Dendritic cell treated with granulocyte-macrophage colony-stimulating factor and Interleukin-4, amounts not matched to agents 40 ng/mL and 50 ng/mL, for 4 days (primary cell): ENCODE measurements at regions not wholly inside any gene's neighbourhood (a gene's known extent, or its start where the extent isn't known, plus 50 kb on each side); places are given as distances from the start of the nearest gene placed in this dataset.
"Not testable (repeated sequence)": the region's sequence is repeated elsewhere in the genome, so short reads cannot be mapped to it uniquely, and the experiment has no call there.

ENCODE experiments used
- H3K27ac Mint-ChIP-seq: one replicate; pipeline ENCODE4 v1.8.0; 2022; ENCODE audit warnings: mild to moderate bottlenecking, mixed read lengths
- H3K27me3 Mint-ChIP-seq: one replicate; pipeline ENCODE4 v1.8.0; 2022; ENCODE audit warnings: mild to moderate bottlenecking, mixed read lengths
- H3K36me3 Mint-ChIP-seq: one replicate; pipeline ENCODE4 v1.8.0; 2022; ENCODE audit warnings: low read depth, mixed read lengths
- H3K4me1 Mint-ChIP-seq: one replicate; pipeline ENCODE4 v1.8.0; 2022; ENCODE audit warnings: low read depth, mixed read lengths
- H3K4me3 Mint-ChIP-seq: one replicate; pipeline ENCODE4 v1.8.0; 2022; ENCODE audit warnings: mild to moderate bottlenecking, moderate library complexity, mixed read lengths
- H3K9me3 Mint-ChIP-seq: one replicate; pipeline ENCODE4 v1.8.0; 2022; ENCODE audit warnings: mixed read lengths
- intact Hi-C: fragments of 100-400 bp; cut with micrococcal nuclease; formaldehyde crosslinking; loops from one replicate; pipeline ENCODE4 v1.15.0; 2022

GRCh38 chr3:96236522-96236921, 577.9 kb upstream of the EPHA6 start:
- H3K27me3 Mint-ChIP-seq = no peaks in the 10 kb centered on the region
- no peaks in the 10 kb centered on the region for H3K9me3 Mint-ChIP-seq
- intact Hi-C loops = no loop called here
- no peak overlapping the region for H3K27ac Mint-ChIP-seq
- H3K4me1 Mint-ChIP-seq = no peaks in the 10 kb centered on the region
- no peaks in the 10 kb centered on the region for H3K36me3 Mint-ChIP-seq
- H3K4me3 Mint-ChIP-seq = no peak overlapping the region

GRCh38 chr3:96259299-96259698, 555.1 kb upstream of the EPHA6 start:
- Mint-ChIP-seq H3K27me3 (no peaks in the 10 kb centered on the region), H3K4me3 (no peak overlapping the region), H3K36me3 (no peaks in the 10 kb centered on the region), H3K27ac (no peak overlapping the region), H3K9me3 (peaks cover 31% of the 10 kb centered on the region), H3K4me1 (no peaks in the 10 kb centered on the region)
- intact Hi-C loops = no loop called here

GRCh38 chr3:96264701-96265100, 549.7 kb upstream of the EPHA6 start:
- no peaks in the 10 kb centered on the region for H3K36me3 Mint-ChIP-seq
- peaks cover 39% of the 10 kb centered on the region for H3K9me3 Mint-ChIP-seq
- no peak overlapping the region for H3K27ac Mint-ChIP-seq
- intact Hi-C loops = no loop called here
- no peak overlapping the region for H3K4me3 Mint-ChIP-seq
- no peaks in the 10 kb centered on the region for H3K4me1 Mint-ChIP-seq
- H3K27me3 Mint-ChIP-seq = no peaks in the 10 kb centered on the region

GRCh38 chr3:96266395-96267190, 547.8 kb upstream of the EPHA6 start:
- Mint-ChIP-seq H3K36me3 (no peaks in the 10 kb centered on the region), H3K27me3 (no peaks in the 10 kb centered on the region), H3K4me3 (no peak overlapping the region), H3K4me1 (no peaks in the 10 kb centered on the region), H3K9me3 (peaks cover 23% of the 10 kb centered on the region), H3K27ac (no peak overlapping the region)
- intact Hi-C loops = no loop called here

- Mint-ChIP-seq H3K4me3 (no peak overlapping the region), H3K27ac (no peak overlapping the region), H3K9me3 (peaks cover 20% of the 10 kb centered on the region), H3K4me1 (no peaks in the 10 kb centered on the region), H3K36me3 (no peaks in the 10 kb centered on the region), H3K27me3 (no peaks in the 10 kb centered on the region)
- intact Hi-C loops = no loop called here
Measured at GRCh38 chr3:96267577-96267976, 546.8 kb upstream of the EPHA6 start.

- intact Hi-C loops = no loop called here
- no peaks in the 10 kb centered on the region for H3K36me3 Mint-ChIP-seq
- no peaks in the 10 kb centered on the region for H3K27me3 Mint-ChIP-seq
- no peak overlapping the region for H3K4me3 Mint-ChIP-seq
- H3K4me1 Mint-ChIP-seq = no peaks in the 10 kb centered on the region
- no peak overlapping the region for H3K27ac Mint-ChIP-seq
- peaks cover 22% of the 10 kb centered on the region for H3K9me3 Mint-ChIP-seq
Measured at GRCh38 chr3:96294143-96294542, 520.3 kb upstream of the EPHA6 start.

GRCh38 chr3:96300743-96301142, 513.7 kb upstream of the EPHA6 start:
- H3K27ac Mint-ChIP-seq = no peak overlapping the region
- intact Hi-C loops = no loop called here
- no peaks in the 10 kb centered on the region for H3K4me1 Mint-ChIP-seq
- no peaks in the 10 kb centered on the region for H3K27me3 Mint-ChIP-seq
- no peaks in the 10 kb centered on the region for H3K36me3 Mint-ChIP-seq
- H3K4me3 Mint-ChIP-seq = no peak overlapping the region
- H3K9me3 Mint-ChIP-seq = peaks cover 37% of the 10 kb centered on the region

GRCh38 chr3:96319166-96319565, 495.2 kb upstream of the EPHA6 start:
- no peaks in the 10 kb centered on the region for H3K36me3 Mint-ChIP-seq
- no peak overlapping the region for H3K4me3 Mint-ChIP-seq
- H3K9me3 Mint-ChIP-seq = peaks cover 7% of the 10 kb centered on the region
- intact Hi-C loops = no loop called here
- H3K4me1 Mint-ChIP-seq = no peaks in the 10 kb centered on the region
- H3K27ac Mint-ChIP-seq = no peak overlapping the region
- H3K27me3 Mint-ChIP-seq = no peaks in the 10 kb centered on the region

GRCh38 chr3:96324087-96324486, 490.3 kb upstream of the EPHA6 start:
- H3K4me3 Mint-ChIP-seq = no peak overlapping the region
- no peaks in the 10 kb centered on the region for H3K27me3 Mint-ChIP-seq
- H3K27ac Mint-ChIP-seq = no peak overlapping the region
- intact Hi-C loops = no loop called here
- no peaks in the 10 kb centered on the region for H3K4me1 Mint-ChIP-seq
- H3K36me3 Mint-ChIP-seq = no peaks in the 10 kb centered on the region
- H3K9me3 Mint-ChIP-seq = peaks cover 7% of the 10 kb centered on the region

- H3K4me1 Mint-ChIP-seq = no peaks in the 10 kb centered on the region
- intact Hi-C loops = no loop called here
- H3K27me3 Mint-ChIP-seq = no peaks in the 10 kb centered on the region
Measured at GRCh38 chr3:96330795-96331194, 483.6 kb upstream of the EPHA6 start.

GRCh38 chr3:96331341-96331740, 483.1 kb upstream of the EPHA6 start:
- intact Hi-C loops = no loop called here
- H3K4me1 Mint-ChIP-seq = no peaks in the 10 kb centered on the region
- H3K36me3 Mint-ChIP-seq = no peaks in the 10 kb centered on the region

More at GRCh38 chr3:96330795-96331194, 483.6 kb upstream of the EPHA6 start:
- Mint-ChIP-seq H3K27ac (no peak overlapping the region), H3K9me3 (no peaks in the 10 kb centered on the region), H3K4me3 (no peak overlapping the region), H3K36me3 (no peaks in the 10 kb centered on the region)

GRCh38 chr3:96334779-96335178, 479.6 kb upstream of the EPHA6 start:
- H3K36me3 Mint-ChIP-seq = no peaks in the 10 kb centered on the region
- H3K27ac Mint-ChIP-seq = no peak overlapping the region
- H3K4me1 Mint-ChIP-seq = no peaks in the 10 kb centered on the region
- intact Hi-C loops = no loop called here
- peaks cover 9% of the 10 kb centered on the region for H3K9me3 Mint-ChIP-seq
- H3K4me3 Mint-ChIP-seq = no peak overlapping the region
- no peaks in the 10 kb centered on the region for H3K27me3 Mint-ChIP-seq

More at GRCh38 chr3:96331341-96331740, 483.1 kb upstream of the EPHA6 start:
- no peaks in the 10 kb centered on the region for H3K9me3 Mint-ChIP-seq
- no peak overlapping the region for H3K27ac Mint-ChIP-seq
- no peak overlapping the region for H3K4me3 Mint-ChIP-seq
- H3K27me3 Mint-ChIP-seq = no peaks in the 10 kb centered on the region

- Mint-ChIP-seq H3K36me3 (no peaks in the 10 kb centered on the region), H3K9me3 (no peaks in the 10 kb centered on the region), H3K27me3 (no peaks in the 10 kb centered on the region), H3K4me1 (no peaks in the 10 kb centered on the region), H3K4me3 (no peak overlapping the region), H3K27ac (no peak overlapping the region)
- intact Hi-C loops = loop anchor here (5.0 kb wide), 1 partner anchor 35 kb away; no protein-coding TSS in a partner anchor
Measured at GRCh38 chr3:96347289-96347688, 467.1 kb upstream of the EPHA6 start.

- H3K36me3 Mint-ChIP-seq, intact Hi-C loops, H3K27me3 Mint-ChIP-seq, H3K4me3 Mint-ChIP-seq, H3K4me1 Mint-ChIP-seq, H3K9me3 Mint-ChIP-seq, H3K27ac Mint-ChIP-seq: not testable (repeated sequence)
Measured at GRCh38 chr3:96351598-96351997, 462.8 kb upstream of the EPHA6 start.

- Mint-ChIP-seq H3K36me3 (no peaks in the 10 kb centered on the region), H3K27ac (no peak overlapping the region), H3K4me3 (no peak overlapping the region), H3K27me3 (no peaks in the 10 kb centered on the region), H3K4me1 (no peaks in the 10 kb centered on the region), H3K9me3 (peaks cover 17% of the 10 kb centered on the region)
- intact Hi-C loops = no loop called here
Measured at GRCh38 chr3:96354106-96354505, 460.3 kb upstream of the EPHA6 start.
